Small intestine (tissue), 7 donors: ENCODE measurements at regions not wholly inside any gene's neighbourhood (a gene's known extent, or its start where the extent isn't known, plus 50 kb on each side); places are given as distances from the start of the nearest gene placed in this dataset.
"Not testable (repeated sequence)": the region's sequence is repeated elsewhere in the genome, so short reads cannot be mapped to it uniquely, and the experiment has no call there.

Experiments used
- DNase-seq, 2 donors: peaks; one replicate each; pipeline versions ENCODE4 v3.0.0 to v3.0.0-alpha.2; 2013
- FAIRE-seq: peaks from 2 replicates; lab custom pipeline; 2012; peaks lifted over from hg19 to GRCh38; lab: Jason Lieb, UNC
- H3K27ac ChIP-seq, 3 donors: one replicate each; pipeline ENCODE4 v1.5.1; 2013; ENCODE audit warnings: low read length in 2 of 3, mild to moderate bottlenecking in 2 of 3, control low read depth in 1 of 3, inconsistent platforms in 1 of 3, low read depth in 1 of 3, moderate library complexity in 1 of 3
- H3K27me3 ChIP-seq, 3 donors: one replicate each; pipeline ENCODE4 v1.6.1; 2013; ENCODE audit warnings: low read length in 3 of 3, inconsistent platforms in 1 of 3; ENCODE audit not compliant: control insufficient read depth in 3 of 3, insufficient read depth in 3 of 3
- H3K36me3 ChIP-seq, 3 donors: one replicate each; pipeline ENCODE4 v1.6.1; 2013; ENCODE audit warnings: low read length in 3 of 3, inconsistent platforms in 1 of 3, low read depth in 1 of 3, mild to moderate bottlenecking in 1 of 3, moderate library complexity in 1 of 3; ENCODE audit not compliant: control insufficient read depth in 3 of 3, insufficient read depth in 2 of 3
- H3K4me1 ChIP-seq, 3 donors: one replicate each; pipeline ENCODE4 v1.6.1; 2013; ENCODE audit warnings: low read length in 2 of 3, inconsistent platforms in 1 of 3, low read depth in 1 of 3, mild to moderate bottlenecking in 1 of 3, moderate library complexity in 1 of 3; ENCODE audit not compliant: control insufficient read depth in 3 of 3, insufficient read depth in 2 of 3
- H3K4me3 ChIP-seq, 3 donors: one replicate each; pipeline ENCODE4 v1.5.1; 2013; ENCODE audit warnings: low read length in 3 of 3, control low read depth in 1 of 3, inconsistent platforms in 1 of 3, low read depth in 1 of 3, mild to moderate bottlenecking in 1 of 3, moderate library complexity in 1 of 3
- H3K9me3 ChIP-seq, 2 donors: one replicate each; pipeline ENCODE4 v1.6.1; 2013; ENCODE audit warnings: low read depth in 1 of 2, low read length in 1 of 2; ENCODE audit not compliant: control insufficient read depth in 2 of 2, insufficient read depth in 1 of 2
- WGBS, 3 donors: extraction: QIAGEN DNeasy Blood & Tissue Kit; methylation state at CpG; one replicate each; pipeline ENCODE4 v1.1.7; 2013; 5-methylcytosine and 5-hydroxymethylcytosine counted together
- donor health status: healthy with polysubstance abuse.
- donor health status: control.
- donor health status: control.
- donor health status: Bipolar disorder and iron deficiency.
- donor health status: healthy.

DNA sequence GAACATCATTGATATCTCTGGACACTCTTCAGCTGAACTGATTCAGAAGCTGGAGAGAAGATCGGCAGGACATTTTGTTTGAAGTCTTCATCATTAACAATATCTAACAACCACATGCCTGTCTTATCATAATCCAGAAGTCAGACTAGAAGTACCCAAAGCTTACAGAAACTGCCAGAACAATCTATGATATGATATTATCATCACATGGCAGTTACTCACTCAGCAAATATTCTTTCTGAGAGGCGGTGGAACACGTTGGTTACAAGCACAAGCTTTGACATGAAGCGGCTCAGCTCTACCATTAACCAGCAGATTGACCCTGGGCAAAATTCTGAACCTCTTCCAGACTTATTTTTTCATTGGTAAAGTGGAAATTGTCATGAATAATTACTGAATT, 69.4 kb upstream of the KIT start:
- H3K36me3 ChIP-seq: no peaks in the 10 kb centered on the region
- H3K27me3 ChIP-seq: no peaks in the 10 kb centered on the region
- WGBS, 3 donors: 78 to 87% (median 85%) methylated on average over 4 of the region's 4 CpGs
- FAIRE-seq (no peak), DNase-seq (no peak)
- no peaks in the 10 kb centered on the region for H3K9me3 ChIP-seq
- peaks cover 2 to 17% (median 5%) of the 10 kb centered on the region in 3 donors for H3K4me1 ChIP-seq
- no peak overlapping the region for H3K27ac ChIP-seq
- H3K4me3 ChIP-seq: no peak overlapping the region

- H3K4me3 ChIP-seq: no peak overlapping the region
- DNase-seq: no peak
- H3K4me1 ChIP-seq: peaks cover 2 to 17% (median 5%) of the 10 kb centered on the region in 3 donors
- H3K27me3 ChIP-seq: no peaks in the 10 kb centered on the region
- H3K27ac ChIP-seq: no peak overlapping the region
- H3K9me3 ChIP-seq: no peaks in the 10 kb centered on the region
- WGBS, 3 donors: 78 to 96% (median 81%) methylated on average over 2 of the region's 2 CpGs
- no peaks in the 10 kb centered on the region for H3K36me3 ChIP-seq
- no peak for FAIRE-seq
Measured at GRCh38 chr4:54589586-54589985, 68.2 kb upstream of the KIT start.

GRCh38 chr4:54593795-54594322, 63.9 kb upstream of the KIT start:
- FAIRE-seq: no peak
- H3K36me3 ChIP-seq: no peaks in the 10 kb centered on the region
- H3K27me3 ChIP-seq: no peaks in the 10 kb centered on the region
- no peak for DNase-seq
- H3K4me1 ChIP-seq: no peaks in the 10 kb centered on the region
- H3K27ac ChIP-seq: no peak overlapping the region
- peaks cover 0 to 2% of the 10 kb centered on the region in 2 donors for H3K9me3 ChIP-seq
- WGBS, 3 donors: 76 to 84% (median 79%) methylated on average over 2 of the region's 2 CpGs
- H3K4me3 ChIP-seq: no peak overlapping the region

GRCh38 chr4:54596201-54596600, 61.6 kb upstream of the KIT start:
- FAIRE-seq: no peak
- peaks cover 0 to 2% of the 10 kb centered on the region in 2 donors for H3K9me3 ChIP-seq
- no peaks in the 10 kb centered on the region for H3K27me3 ChIP-seq
- no peak overlapping the region for H3K4me3 ChIP-seq
- no peaks in the 10 kb centered on the region for H3K4me1 ChIP-seq
- WGBS, 3 donors: 81 to 88% (median 87%) methylated on average over 1 of the region's 1 CpG
- no peaks in the 10 kb centered on the region for H3K36me3 ChIP-seq
- no peak overlapping the region for H3K27ac ChIP-seq
- DNase-seq: no peak

GRCh38 chr4:54597678-54598077, 60.1 kb upstream of the KIT start:
- 88 to 96% (median 95%) methylated on average over 6 of the region's 6 CpGs for WGBS, 3 donors
- FAIRE-seq, H3K9me3 ChIP-seq, H3K36me3 ChIP-seq, H3K4me1 ChIP-seq, H3K27me3 ChIP-seq, DNase-seq, H3K27ac ChIP-seq, H3K4me3 ChIP-seq: not testable (repeated sequence)

- 85 to 92% (median 86%) methylated on average over 4 of the region's 4 CpGs for WGBS, 3 donors
Measured at GRCh38 chr4:54602175-54602574, 55.6 kb upstream of the KIT start.

DNA sequence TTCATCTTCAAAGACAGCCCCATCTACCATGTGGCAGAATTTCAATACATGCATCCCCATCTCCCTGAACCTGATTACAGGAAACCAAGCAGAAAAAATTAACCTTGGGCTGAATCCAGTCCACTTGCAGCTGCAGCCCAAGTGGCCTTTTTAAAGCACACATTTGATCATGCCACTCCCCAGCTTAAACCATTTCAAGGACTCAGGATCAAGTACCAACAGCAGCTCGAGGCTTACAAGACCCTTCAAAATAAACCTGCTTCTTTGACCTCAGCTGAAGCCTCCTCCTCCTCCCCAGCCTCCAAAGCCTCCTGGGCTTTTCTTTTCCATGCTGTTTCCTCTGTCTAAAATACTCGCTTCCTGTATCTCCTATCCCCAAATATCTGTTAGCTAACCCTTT, 50.7 kb upstream of the KIT start:
- Histone ChIP-seq H3K9me3 (peaks cover 0 to 7% of the 10 kb centered on the region in 2 donors), H3K4me1 (no peaks in the 10 kb centered on the region), H3K27me3 (no peaks in the 10 kb centered on the region), H3K27ac (no peak overlapping the region), H3K36me3 (no peaks in the 10 kb centered on the region), H3K4me3 (no peak overlapping the region)
- DNase-seq (no peak), FAIRE-seq (no peak)
- WGBS, 3 donors: 62 to 67% (median 63%) methylated on average over 2 of the region's 2 CpGs

More at GRCh38 chr4:54602175-54602574, 55.6 kb upstream of the KIT start:
- not testable (repeated sequence) for H3K27ac ChIP-seq, DNase-seq, H3K9me3 ChIP-seq, FAIRE-seq, H3K4me1 ChIP-seq, H3K36me3 ChIP-seq, H3K27me3 ChIP-seq, H3K4me3 ChIP-seq

DNA sequence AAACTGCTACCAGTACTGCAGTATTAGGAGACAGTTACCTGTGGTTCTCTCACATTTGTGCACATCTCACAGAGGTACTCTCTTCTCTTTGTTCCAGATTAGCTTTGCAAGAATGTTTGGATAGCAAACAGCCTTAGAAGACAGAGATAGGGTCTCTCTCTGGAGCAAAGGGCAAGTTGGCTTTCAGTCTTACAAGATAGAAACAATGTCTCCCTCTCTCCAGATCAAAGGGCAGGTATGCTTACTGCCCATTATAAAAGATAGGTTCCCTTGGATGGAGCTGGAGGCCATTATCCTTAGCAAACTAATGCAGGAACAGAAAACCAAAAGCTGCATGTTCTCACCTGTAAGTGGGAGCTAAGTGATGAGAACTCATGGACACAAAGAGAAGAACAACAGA, 50.2 kb upstream of the KIT start:
- H3K4me1 ChIP-seq: no peaks in the 10 kb centered on the region
- H3K9me3 ChIP-seq: peaks cover 0 to 7% of the 10 kb centered on the region in 2 donors
- no peaks in the 10 kb centered on the region for H3K36me3 ChIP-seq
- H3K27me3 ChIP-seq: no peaks in the 10 kb centered on the region
- H3K4me3 ChIP-seq: no peak overlapping the region
- DNase-seq (no peak), FAIRE-seq (no peak)
- no peak overlapping the region for H3K27ac ChIP-seq
